Heart left ventricle (tissue), 13 donors: ENCODE measurements at regions not wholly inside any gene's neighbourhood (a gene's known extent, or its start where the extent isn't known, plus 50 kb on each side); places are given as distances from the start of the nearest gene placed in this dataset.

Experiments
- CTCF ChIP-seq, 12 donors: fragments of 200-600 bp; sonication (generic) in 4 of 12; IDR thresholded peaks; one replicate each; pipeline versions ENCODE4 v1.5.0 to v1.8.0; 2018 to 2022; ENCODE audit warnings: antibody characterized with exemption in 12 of 12, mild to moderate bottlenecking in 5 of 12
- POLR2A ChIP-seq, 2 donors: fragments of 450-650 bp; IDR thresholded peaks; one replicate each; pipeline ENCODE4 v1.6.1; 2017; ENCODE audit warnings: antibody characterized with exemption in 2 of 2, mild to moderate bottlenecking in 2 of 2, moderate library complexity in 2 of 2
- donor health status: ischemic (EF 13 %, LVEDD 7.1; RV severe dilation, severe dysfunction).
- donor health status: DM: no; HTN: yes; CAD: no.
- donor health status: DM: no; HTN: no; CAD: no.
- donor health status: ischemic (EF 25% LVEDD 6.9; RV normal size, moderate dysfunction).
- donor health status: ischemic (EF 25% LVEDD 5.7; RV mildly dilated, moderate dysfunction).
- donor health status: ischemic (EF 35%, LVEDD 5.7; RV mildly dilated, moderate dysfunction).
- donor health status: nonischemic (EF 11% LVEDD 7.7; RV severe dilation, severe dysfunction).
- donor health status: DM: yes; HTN: yes; CAD: no.
- donor health status: PGD.
- donor health status: ischemic (EF 29% LVEDD 5.4; RV normal size, mild dysfunction).
- donor health status: nonischemic (EF 23%, LVEDD 6.1; RV moderate dilation, normal function).

DNA sequence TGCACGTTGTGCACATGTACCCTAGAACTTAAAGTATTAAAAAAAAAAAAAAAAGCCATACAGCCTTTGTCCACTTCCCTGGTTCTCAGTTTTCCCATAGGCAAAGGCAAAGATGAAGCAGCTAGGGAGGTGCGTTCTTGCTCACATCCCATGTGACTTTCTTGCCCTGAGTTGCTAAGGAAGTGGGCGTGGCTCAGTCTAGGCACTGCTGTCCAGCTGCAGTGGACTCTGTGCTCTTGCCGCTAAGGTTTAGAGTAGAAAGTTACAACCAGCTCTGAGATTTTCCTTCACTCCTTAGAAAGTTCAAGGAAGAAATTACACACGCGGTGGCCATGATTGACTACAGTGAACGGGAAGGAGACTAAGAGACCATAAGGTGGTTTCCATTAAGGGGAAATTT, 144.7 kb downstream of the NAA11 start:
- TF ChIP-seq POLR2A (IDR thresholded peaks at IDR 0.05) (no peak), CTCF (IDR thresholded peaks at IDR 0.05) (no peak)
